Right atrium auricular region (tissue), 2 donors: ENCODE measurements at regions not wholly inside any gene's neighbourhood (a gene's known extent, or its start where the extent isn't known, plus 50 kb on each side); places are given as distances from the start of the nearest gene placed in this dataset.

Experiments used
- DNase-seq: peaks from one replicate; pipeline ENCODE4 v3.0.0-alpha.2; 2019; ENCODE audit warnings: low spot score
- H3K27ac ChIP-seq, 2 donors: fragments of 200-600 bp; sonication (generic); 1 replicate in 1 of 2; 2 replicates in 1 of 2; pipeline ENCODE4 v1.5.1; 2016 to 2019
- H3K27me3 ChIP-seq, 2 donors: fragments of 200-600 bp; sonication (generic); one replicate each; pipeline versions ENCODE4 v1.5.1 to v1.6.0; 2017 to 2019
- H3K36me3 ChIP-seq: fragments of 200-600 bp; sonication (generic); one replicate; pipeline ENCODE4 v1.5.1; 2016
- H3K4me1 ChIP-seq, 2 donors: fragments of 200-600 bp; sonication (generic); one replicate each; pipeline versions ENCODE4 v1.5.1 to v1.6.0; 2017 to 2019
- H3K4me3 ChIP-seq, 2 donors: fragments of 200-600 bp; sonication (generic); 1 replicate in 1 of 2; 2 replicates in 1 of 2; pipeline ENCODE4 v1.5.1; 2017 to 2019; ENCODE audit warnings: mild to moderate bottlenecking in 1 of 2, moderate library complexity in 1 of 2
- H3K9me3 ChIP-seq, 2 donors: fragments of 200-600 bp; sonication (generic); one replicate each; pipeline ENCODE4 v1.5.1; 2019
- TF ChIP-seq, protein P1 (sequence below), 2 donors: fragments of 200-600 bp; sonication (generic); IDR thresholded peaks; one replicate each; pipeline ENCODE4 v1.5.1; 2019; ENCODE audit warnings: antibody characterized with exemption in 2 of 2

- Histone ChIP-seq H3K36me3 (no peaks in the 10 kb centered on the region), H3K4me3 (no peak overlapping the region), H3K9me3 (no peaks in the 10 kb centered on the region), H3K27ac (no peak overlapping the region), H3K27me3 (no peaks in the 10 kb centered on the region), H3K4me1 (no peaks in the 10 kb centered on the region)
- TF ChIP-seq, protein P1, sequence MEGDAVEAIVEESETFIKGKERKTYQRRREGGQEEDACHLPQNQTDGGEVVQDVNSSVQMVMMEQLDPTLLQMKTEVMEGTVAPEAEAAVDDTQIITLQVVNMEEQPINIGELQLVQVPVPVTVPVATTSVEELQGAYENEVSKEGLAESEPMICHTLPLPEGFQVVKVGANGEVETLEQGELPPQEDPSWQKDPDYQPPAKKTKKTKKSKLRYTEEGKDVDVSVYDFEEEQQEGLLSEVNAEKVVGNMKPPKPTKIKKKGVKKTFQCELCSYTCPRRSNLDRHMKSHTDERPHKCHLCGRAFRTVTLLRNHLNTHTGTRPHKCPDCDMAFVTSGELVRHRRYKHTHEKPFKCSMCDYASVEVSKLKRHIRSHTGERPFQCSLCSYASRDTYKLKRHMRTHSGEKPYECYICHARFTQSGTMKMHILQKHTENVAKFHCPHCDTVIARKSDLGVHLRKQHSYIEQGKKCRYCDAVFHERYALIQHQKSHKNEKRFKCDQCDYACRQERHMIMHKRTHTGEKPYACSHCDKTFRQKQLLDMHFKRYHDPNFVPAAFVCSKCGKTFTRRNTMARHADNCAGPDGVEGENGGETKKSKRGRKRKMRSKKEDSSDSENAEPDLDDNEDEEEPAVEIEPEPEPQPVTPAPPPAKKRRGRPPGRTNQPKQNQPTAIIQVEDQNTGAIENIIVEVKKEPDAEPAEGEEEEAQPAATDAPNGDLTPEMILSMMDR (IDR thresholded peaks at IDR 0.05): no peak
- no peak for DNase-seq
Observed at GRCh38 chr2:118584062-118584749, 263.2 kb downstream of the EN1 start.

DNA sequence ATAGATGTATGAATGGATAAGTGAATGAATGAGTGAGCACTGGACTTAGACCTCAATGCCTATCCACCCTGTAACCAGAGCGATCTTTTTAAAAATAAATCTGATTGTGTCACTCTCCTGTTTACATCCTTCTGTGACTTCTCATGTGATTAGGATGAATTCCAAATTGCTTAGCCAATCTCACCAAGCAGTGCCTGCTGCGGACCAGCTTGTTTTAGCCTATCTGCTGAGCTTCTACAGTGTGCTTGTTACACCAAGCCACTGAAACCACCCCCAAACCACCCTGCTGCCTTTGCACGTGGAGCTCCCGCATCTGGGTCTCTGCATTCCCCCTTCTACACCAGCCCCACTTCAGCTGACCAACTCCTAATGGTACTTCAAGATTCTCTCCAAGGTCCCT, 265.4 kb downstream of the EN1 start:
- Histone ChIP-seq H3K9me3 (no peaks in the 10 kb centered on the region), H3K4me3 (no peak overlapping the region), H3K27me3 (no peaks in the 10 kb centered on the region), H3K36me3 (no peaks in the 10 kb centered on the region), H3K4me1 (no peaks in the 10 kb centered on the region), H3K27ac (no peak overlapping the region)
- no peak for DNase-seq
- TF ChIP-seq, protein P1 (IDR thresholded peaks at IDR 0.05): no peak

DNA sequence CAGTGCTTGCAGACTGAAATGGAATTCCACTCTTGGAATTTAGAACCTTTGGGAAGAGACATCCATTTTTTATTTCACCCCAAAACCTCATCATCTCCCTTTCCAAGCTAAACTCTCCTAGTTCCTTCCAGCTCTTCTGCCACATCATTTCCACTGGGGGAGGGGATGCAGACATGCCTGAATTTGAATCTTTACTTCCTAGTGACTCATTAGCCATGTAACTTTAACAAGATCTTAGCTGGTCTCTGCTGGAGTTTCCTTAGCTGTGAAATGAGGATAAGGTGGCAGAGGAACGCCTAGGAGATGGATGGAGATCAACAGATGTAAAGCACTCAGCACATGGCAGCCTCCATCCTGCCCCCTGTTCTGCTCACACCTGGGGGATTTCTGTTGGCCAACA, 266.8 kb downstream of the EN1 start:
- Histone ChIP-seq H3K27ac (no peak overlapping the region), H3K36me3 (no peaks in the 10 kb centered on the region), H3K4me1 (peaks cover 0 to 10% of the 10 kb centered on the region in 2 donors), H3K27me3 (no peaks in the 10 kb centered on the region), H3K9me3 (no peaks in the 10 kb centered on the region), H3K4me3 (no peak overlapping the region)
- TF ChIP-seq, protein P1 (IDR thresholded peaks at IDR 0.05): no peak
- DNase-seq: no peak

GRCh38 chr2:118580107-118580506, 267.3 kb downstream of the EN1 start:
- Histone ChIP-seq H3K27ac (no peak overlapping the region), H3K27me3 (no peaks in the 10 kb centered on the region), H3K4me1 (peaks cover 0 to 10% of the 10 kb centered on the region in 2 donors), H3K9me3 (no peaks in the 10 kb centered on the region), H3K36me3 (no peaks in the 10 kb centered on the region), H3K4me3 (no peak overlapping the region)
- TF ChIP-seq, protein P1 (IDR thresholded peaks at IDR 0.05): no peak
- no peak for DNase-seq

- Histone ChIP-seq H3K27me3 (no peaks in the 10 kb centered on the region), H3K4me3 (no peak overlapping the region), H3K27ac (no peak overlapping the region), H3K36me3 (no peaks in the 10 kb centered on the region), H3K4me1 (peaks cover 0 to 10% of the 10 kb centered on the region in 2 donors), H3K9me3 (no peaks in the 10 kb centered on the region)
- TF ChIP-seq, protein P1 (IDR thresholded peaks at IDR 0.05): no peak
- DNase-seq: no peak
Observed at GRCh38 chr2:118577202-118577601, 270.2 kb downstream of the EN1 start.
